HG03571 (cell line): ENCODE measurements at regions not wholly inside any gene's neighbourhood (a gene's known extent, or its start where the extent isn't known, plus 50 kb on each side); places are given as distances from the start of the nearest gene placed in this dataset.
"Not testable (repeated sequence)": the region's sequence is repeated elsewhere in the genome, so short reads cannot be mapped to it uniquely, and the experiment has no call there.

Source experiments
- ATAC-seq: cut with Tn5 transposase; IDR thresholded peaks from one replicate; pipeline ENCODE4 v1.9.1; 2021; ENCODE audit not compliant: unreplicated experiment

DNA sequence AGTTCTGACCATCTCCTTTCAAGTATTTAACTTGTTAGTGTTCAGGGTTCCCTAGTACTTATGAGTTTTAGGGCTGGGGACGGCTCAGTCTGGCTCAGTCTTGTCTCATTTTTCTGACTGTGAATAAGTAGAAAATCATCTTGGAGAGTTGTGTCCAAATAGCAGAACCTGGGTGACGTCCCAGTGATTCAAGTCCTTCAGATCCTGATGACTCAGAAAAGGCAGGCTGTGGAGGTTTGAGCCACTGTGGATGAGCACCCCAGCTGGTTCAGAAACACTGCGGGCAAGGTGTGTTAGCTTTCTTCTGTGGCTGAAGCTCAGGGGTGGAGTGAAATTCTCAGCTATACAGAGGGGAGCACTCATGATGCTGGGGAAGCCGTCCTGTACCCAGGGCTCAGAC lies 154.4 kb upstream of the NPY start:
- ATAC-seq, result no peak

DNA sequence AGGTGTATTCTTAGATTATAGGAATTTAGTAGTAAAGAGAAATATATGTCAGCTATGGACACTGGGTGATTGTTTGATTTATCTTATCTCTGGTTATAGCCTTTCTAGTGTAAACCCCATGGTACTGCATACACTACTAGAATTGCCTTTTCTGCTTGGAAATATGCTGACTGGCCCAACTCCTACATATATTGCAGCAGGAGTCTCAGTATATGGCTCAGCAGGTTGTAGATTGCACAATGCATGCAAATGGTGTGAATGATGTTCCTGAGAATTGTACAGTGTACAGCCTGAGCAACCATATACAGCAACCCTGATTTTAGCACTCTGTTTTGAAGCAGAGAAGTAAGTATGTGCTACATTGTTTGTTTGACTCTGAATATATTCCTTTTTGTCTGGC lies 153.4 kb upstream of the NPY start:
- ATAC-seq, result no peak

DNA sequence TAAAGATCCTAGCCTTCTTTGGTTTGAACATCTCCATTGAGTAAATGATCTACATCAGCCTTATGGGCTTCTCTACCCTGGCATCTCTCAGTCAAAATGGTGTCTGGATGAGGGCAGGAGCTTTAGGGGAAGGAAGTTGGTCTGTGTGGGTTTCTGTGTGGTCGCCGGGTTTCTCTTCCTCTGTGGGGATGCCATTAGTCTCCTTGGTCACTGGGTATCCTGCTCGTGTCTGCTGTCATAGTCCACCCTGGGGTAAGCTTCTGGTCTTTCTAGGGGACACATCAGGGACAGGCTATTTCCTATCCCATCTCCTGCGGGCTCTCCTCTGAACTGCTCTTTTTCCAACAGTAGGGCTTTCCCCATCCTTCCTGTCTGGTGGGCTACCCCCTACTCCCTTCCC lies 150.3 kb upstream of the NPY start:
- ATAC-seq, result no peak

DNA sequence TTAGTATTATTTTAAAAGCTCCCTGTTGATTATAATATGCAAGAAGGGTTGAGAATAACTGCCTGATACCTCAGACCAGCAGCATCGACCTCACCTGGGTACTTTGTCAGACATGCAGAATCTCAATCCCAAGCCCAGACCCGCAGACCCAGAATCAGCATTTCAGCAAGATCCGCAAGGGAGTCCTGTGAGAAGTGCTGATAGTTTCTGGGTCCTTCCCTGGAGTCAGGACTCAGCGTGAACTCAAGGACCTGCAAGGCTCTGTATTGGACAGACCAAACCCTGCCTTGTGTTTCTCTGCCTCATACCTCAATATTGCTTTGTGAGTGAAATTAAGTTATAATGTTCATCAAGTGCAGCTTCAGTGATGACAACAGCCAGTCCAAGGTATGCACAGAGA lies 149.5 kb upstream of the NPY start:
- no peak for ATAC-seq

DNA sequence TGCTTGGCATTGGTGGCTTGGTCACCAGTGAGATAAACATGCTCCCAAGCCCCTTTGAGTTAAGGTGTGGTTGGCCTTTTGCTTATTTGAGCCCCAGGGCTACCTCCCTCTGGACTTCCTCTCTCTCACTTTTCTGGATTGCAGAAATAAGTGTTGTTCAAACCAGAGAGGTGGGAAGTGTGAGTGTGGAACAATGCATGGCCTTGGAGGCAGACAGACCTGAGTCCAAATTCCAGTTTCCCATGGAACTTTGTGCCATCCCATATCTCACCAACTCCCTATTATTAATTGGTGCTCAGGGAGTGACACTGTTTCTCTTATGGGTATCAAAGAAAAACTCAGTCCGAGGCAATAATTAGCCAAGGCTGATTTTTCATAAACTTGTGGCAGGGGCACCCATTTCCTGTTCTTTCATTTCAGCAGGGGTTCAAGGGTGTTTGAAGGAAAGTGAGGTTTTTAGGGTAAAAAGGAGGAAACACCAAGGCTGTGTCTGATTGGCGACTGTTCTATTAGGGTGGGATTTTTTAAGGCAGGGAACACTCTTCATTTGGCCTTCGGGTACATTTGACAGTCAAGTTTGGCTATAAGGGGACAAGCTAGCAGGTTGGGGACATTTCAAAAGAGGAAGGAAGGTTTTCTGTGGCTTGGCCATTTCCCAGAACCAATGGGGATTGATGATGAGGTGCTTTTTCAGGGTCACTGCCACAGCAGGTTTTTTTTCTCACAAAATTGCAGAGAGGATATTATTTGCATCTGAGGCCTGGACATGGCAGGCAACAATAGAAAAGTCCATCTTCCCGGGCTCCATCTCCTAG lies 148.8 kb upstream of the NPY start:
- ATAC-seq, result peak; percentile 74

DNA sequence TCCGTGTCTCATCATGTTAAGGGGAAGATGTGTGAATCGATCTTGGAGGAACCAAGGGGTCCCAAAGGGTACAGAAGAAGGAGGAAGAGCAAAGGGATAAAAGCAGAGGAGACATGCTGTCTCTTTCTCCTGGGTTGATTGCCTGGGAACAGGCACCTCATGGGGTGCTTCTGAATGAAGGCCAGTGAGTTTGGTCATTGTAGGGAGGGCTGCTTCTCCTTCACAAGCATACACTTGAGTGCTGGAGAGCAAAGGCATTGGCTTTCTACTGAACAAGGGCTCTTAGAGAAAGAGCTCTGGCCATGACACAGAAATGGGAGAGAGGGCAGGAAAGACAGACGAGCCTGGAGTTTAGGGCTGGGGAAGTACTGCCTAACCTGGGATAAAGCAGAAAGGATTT lies 146.7 kb upstream of the NPY start:
- no peak for ATAC-seq

DNA sequence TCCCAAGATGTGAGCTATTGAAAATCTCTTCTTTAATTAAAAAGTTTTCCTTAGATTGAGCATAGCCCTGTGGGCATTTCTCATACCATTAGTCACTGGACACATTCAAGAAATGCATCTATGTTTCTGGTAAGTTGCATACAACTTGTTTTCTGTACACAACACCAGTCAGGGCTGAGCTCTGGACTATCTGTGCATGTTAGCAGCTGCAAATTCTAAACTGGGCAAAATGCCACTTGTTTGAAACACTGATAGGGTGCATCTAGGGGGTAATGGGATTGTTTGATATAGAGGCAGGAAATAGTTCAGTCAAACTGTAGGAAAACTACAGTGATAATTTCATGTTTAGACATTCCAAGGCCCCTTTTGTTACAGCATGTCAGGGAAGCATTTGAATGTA lies 145.6 kb upstream of the NPY start:
- ATAC-seq, result no peak

DNA sequence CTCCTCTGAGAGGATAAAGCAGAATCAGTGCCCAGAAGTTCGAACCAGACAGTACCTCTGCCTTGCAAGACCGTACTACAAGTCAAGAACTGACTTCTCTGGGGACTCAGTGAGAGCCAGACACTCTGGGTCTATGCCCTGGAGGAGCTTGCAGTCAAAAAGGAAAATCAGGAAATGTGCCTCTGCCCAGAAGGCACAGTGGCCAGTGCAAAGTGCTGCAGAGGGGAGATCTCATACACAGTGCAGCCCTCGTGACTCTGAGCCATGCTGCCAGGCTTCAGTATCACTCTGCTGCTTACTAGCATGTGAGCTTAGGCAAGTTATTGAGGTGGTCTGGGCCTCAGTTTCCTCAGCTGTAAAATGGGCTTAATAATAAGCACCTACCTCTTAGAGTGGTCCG lies 144.0 kb upstream of the NPY start:
- ATAC-seq, result no peak

DNA sequence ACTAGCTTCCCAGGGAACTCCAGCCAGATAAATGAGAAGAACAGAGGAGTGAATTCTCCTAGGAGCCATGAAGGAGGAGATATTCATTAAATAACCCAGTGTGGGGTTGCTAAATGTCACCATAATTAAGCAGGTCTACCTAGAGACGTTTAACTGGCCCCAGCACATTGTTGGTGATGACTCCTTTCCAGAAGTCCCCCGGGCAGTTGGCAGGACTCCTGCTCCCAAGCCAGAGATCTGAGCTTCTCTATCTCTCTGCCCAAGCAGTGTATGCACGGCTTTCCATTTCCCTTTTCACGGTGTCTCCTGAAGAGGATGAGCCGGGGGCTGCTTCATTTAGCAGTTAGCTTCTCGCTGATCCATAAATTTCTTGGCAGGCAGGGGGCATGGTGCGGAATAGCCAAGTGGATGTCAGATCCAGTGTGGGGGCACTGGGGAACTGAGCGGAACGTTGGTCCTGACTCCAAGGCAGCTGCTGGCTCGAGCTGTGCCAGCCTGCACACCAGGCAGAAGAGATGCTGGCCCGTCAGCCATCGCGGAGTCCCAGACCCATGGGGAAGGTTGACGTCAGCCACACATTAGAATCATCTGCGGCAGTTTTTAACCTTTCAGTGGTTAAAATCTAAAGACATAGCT lies 142.0 kb upstream of the NPY start:
- ATAC-seq, result no peak

DNA sequence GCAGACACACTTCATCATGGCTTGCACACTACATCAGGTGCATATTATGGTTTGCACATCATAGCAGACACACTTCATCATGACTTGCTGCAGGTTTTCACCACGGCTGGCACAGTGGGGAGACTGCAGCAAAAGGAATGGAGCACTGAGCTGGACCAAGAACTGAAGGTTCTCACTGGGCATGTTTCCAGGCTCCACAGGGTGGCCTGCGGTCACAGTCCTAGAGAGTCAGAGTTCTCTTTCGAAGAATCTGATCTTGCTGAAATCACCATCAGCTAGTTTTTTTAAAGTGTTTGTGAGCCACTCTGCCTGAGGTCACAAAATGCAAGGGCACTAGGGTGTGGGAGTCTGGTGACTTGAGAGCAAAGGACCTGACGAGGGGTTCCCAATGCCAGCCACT lies 140.4 kb upstream of the NPY start:
- no peak for ATAC-seq

DNA sequence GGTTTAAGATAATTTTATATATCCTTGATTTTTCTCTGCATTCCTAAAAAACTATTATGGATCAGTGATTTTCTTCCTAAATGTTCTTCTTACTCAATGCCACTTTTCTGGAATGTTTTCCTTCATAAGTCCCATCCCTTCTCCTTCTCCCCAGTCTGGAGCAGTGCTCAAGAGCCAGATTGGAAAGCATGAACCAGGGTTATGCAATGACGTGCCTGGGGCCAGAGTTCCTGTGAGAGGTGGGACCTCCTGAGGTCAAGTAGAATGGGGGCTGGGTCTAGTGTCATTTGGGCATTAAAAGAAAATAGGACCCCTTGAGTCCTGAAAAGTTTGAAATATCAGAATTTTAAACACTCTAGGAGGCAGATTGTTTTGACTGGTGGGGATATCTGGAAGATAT lies 132.0 kb upstream of the NPY start:
- no peak for ATAC-seq

DNA sequence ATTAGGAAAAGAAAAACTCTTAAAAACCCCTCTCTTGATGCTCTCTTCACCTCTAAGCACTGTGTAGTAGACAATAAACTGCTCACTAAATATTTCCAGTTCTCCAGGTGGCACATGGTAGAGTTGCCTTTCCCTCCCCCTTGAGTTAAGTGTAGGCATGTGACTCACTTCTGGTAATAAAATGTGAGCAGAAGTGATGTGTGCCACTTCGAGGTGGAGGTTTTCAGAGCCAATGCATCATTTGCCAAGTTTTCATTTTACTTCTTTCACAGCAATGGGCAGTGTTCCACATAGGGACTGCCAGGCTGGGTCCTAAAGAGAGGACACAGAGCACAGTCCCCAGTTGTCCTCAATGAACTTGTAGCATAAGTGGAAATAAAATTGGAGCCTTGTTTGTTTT lies 131.6 kb upstream of the NPY start:
- no peak for ATAC-seq

DNA sequence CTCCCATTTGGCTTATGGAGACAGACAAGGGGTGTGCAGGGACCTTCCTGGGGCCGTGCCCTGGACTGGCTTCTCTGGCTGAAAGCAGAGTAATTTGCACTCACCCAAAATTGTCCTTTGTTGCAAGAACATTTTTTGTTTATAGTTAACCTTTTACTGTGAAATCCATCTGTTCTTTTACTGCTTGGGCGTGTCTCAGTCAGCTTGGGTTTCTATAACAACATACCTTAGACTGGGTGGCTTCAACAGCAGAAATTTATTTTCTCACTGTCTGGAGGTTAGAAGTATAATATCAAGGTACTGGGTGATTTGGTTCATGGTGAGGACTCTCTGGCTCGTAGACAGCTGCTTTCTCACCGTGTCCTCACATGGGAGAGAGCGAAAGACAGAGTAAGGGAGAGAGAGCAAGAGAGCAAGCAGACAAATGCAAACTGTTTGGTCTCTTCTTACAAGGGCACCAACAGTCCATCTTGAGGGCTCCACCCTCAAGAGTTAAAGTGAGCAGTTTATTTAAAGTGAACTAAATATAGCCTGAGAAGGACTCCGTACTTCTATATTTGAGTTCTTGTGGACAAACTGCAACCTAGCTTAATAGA lies 131.0 kb upstream of the NPY start:
- ATAC-seq, result no peak

DNA sequence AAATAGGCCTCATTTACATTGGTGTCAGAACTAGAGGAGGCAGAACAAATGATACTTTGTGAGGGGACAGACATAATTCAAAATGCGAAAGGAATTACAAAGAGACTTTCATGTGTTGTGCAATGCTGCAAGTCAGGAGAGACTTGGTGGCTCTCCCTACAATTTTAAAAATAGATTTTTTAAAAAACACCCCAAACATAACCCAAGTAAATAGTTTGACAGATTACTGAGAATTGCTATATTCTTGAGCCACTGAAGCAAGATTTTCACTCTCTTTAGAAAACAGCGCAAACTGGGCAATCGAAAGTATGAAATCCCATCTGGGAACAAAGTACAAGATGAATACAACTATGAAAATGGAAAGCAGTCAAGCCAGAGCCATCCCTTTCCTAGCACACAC lies 126.3 kb upstream of the NPY start:
- no peak for ATAC-seq

DNA sequence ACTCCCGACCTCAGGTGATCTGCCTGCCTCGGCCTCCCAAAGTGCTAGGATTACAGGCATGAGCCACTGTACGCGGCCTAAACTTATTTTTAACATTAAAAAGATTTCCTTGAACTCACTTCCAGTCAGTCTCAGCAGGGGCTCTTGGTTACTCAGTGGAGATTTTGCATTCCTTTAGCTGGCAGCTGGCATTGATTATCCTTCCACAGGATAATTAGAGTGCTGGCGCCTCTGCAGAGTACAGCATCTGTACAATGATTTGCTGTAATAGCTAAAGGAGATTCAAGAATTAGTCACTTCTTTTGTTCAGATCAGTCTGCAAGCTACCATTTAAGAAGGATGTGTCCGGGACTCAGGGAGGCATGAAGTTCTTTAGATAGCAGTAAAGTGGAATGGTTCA lies 125.0 kb upstream of the NPY start:
- no peak for ATAC-seq

DNA sequence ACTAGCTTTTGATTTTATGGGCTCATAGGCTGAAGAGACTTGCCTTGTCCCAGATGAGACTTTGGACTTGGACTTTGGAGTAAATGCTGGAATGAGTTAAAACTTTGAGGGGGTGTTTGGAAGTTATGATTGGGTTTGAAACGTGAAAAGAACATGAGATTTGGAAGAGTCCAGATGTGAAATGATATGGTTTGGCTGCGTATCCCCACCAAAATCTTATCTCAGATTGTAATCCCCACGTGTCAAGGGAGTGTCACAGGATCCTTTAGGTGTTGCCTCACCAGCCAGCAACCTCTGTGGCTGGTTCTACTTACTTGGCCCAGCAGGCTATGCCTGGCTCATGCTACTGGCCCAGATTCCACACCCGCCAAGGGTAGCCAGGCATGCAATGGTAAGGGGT lies 119.6 kb upstream of the NPY start:
- no peak for ATAC-seq

DNA sequence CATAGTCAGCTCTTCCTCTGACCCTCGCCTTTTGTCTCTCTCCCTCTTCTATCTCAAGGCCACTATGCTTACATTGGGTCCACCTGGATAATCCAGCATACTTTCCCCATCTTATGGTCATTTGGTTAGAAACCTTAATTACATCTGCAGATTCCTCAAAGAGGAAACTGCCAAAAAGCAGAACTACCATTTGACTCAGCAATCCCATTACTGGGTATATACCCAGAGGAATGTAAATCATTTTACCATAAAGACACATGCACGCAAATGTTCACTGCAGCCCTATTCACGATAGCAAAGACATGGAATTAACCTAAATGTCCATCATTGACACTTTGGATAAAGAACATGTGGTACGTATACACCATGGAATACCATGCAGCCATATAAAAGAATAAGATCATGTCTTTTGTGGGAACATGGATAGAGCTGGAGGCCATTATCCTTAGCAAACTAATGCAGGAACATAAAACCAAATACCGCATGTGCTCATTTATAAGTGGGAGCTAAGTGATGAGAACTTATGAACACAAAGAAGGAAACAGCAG lies 114.8 kb upstream of the NPY start:
- ATAC-seq, result no peak

DNA sequence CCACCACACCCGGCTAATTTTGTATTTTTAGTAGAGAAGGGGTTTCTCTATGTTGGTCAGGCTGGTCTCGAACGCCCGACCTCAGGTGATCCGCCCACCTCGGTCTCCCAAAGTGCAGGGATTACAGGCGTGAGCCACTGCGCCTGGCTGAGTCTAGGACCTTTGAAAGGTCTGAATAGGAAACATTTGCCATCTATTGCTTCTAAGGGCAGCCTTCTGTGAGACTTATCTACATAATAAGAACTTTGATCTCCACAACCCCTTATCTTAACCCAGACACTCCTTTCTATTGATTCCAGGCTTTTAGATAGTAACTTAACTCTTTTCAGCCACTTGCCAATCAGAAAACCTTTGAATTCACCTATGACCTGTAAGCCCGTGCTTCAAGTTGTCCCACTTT lies 112.0 kb upstream of the NPY start:
- ATAC-seq, result not testable (repeated sequence)

DNA sequence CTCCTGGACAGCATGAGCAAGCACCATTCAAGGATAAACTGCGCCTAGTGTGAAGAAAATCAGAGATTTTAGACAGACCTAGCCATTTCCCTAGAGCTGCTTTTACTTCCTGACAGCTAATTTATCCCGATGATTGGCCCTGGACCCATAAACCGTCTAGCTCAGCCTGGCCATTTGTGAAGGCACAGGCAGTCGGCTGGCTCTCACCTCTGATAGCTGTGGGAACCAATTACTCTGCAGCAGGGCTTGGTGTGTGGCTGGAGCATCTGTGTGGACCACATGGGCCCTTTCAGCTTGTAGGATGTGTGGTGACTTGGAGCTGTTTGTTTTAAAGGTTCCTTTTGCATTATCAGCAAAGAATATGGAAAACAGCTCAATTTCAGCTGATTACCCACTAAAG lies 111.1 kb upstream of the NPY start:
- ATAC-seq, result no peak

DNA sequence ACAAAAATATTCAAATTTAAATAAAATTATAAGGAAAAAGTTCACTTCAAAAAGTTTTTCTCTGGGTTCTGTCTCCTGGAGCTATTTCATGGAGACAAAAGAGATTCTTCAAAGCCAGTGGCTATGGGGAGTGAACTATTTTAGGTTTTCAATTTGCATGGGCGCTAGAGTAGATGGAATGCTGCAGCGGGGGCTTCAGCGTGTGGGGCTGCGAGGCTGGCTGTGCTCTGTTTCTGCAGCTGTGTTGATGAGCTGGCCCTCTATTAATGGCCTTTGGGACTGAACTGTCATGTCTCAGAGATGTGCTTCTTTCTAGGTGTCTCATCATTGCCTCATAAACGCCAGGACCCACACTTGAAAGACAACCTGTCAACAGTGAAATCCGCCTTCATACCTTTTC lies 108.4 kb upstream of the NPY start:
- no peak for ATAC-seq

DNA sequence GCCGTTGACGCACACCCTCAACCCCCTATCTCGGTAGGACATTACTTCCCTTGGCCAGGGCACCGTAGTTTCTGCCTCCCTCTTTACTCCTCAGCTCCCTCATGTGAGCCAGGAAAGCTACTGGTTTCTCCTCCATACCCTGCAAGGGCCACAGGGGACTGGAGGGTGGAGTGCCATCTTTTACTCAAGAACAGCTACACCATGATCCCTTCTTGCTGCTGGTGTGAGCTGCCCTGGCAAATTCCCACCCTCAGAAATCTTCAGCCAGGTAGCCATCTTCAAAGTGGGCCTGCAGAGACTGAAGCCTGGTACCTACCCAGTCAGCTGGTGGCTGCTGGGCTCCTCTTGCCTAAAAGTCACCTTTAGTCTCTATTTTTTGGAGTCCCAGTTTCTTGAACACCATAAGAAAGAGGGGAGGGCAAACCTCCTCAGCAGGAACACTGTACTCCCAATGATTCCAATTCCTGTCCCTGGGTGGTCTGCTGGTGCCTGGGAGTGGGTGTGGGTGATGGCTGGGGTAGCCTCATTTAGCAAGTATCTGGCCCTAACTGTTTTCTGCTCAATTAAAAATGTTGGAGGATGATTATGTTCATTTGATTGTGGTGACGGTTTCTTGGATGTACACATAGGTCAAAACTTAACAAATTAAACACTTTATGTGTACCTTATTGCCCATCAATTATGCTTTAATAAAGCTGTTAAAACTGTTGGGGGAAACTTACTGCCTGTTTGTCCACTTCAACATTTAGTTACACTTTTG lies 105.0 kb upstream of the NPY start:
- no peak for ATAC-seq

DNA sequence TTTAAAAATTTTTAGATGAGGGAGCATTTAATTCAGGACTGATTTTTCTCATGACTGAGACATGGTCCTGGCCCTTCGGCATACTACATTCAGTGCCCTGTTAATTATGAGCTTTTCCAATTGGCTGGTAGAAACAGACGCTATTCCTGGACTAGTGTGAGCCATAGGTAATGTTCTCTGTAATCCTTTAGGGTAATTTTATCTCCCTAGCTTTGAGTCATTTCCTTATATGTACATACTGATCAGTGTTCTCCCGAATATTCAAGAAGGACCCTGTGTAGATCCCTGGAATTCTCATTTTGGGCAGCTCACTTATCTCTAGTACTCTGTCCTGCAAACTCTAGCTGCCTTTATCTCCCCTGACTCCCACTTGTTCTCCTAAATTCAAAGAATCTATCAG lies 92.6 kb upstream of the NPY start:
- ATAC-seq, result no peak
